WI38 (cell line): ENCODE measurements at regions not wholly inside any gene's neighbourhood (a gene's known extent, or its start where the extent isn't known, plus 50 kb on each side); places are given as distances from the start of the nearest gene placed in this dataset.

Experiments used
- H3K4me3 ChIP-seq: 2 replicates; pipeline ENCODE4 v1.5.1; 2011; ENCODE audit warnings: low read depth, mild to moderate bottlenecking, control low read depth, low read length
- CTCF ChIP-seq: IDR thresholded peaks from 2 replicates; pipeline ENCODE4 v1.5.1; 2012; ENCODE audit warnings: low read depth, mild to moderate bottlenecking, control low read depth, low read length

GRCh38 chr12:90621927-90622326, 333.0 kb downstream of the CCER1 start:
- no peak for TF ChIP-seq CTCF
- no peak overlapping the region for H3K4me3 ChIP-seq

- TF ChIP-seq CTCF, result no peak
- H3K4me3 ChIP-seq, result no peak overlapping the region
Measured at GRCh38 chr12:90619943-90620342, 335.0 kb downstream of the CCER1 start.

GRCh38 chr12:90618586-90618985, 336.4 kb downstream of the CCER1 start:
- no peak overlapping the region for H3K4me3 ChIP-seq
- TF ChIP-seq CTCF, result no peak

GRCh38 chr12:90611891-90612290, 343.1 kb downstream of the CCER1 start:
- no peak overlapping the region for H3K4me3 ChIP-seq
- no peak for TF ChIP-seq CTCF

GRCh38 chr12:90611048-90611447, 343.9 kb downstream of the CCER1 start:
- no peak for TF ChIP-seq CTCF
- no peak overlapping the region for H3K4me3 ChIP-seq

GRCh38 chr12:90593596-90594295, 361.2 kb downstream of the CCER1 start:
- no peak for TF ChIP-seq CTCF
- H3K4me3 ChIP-seq, result no peak overlapping the region

- H3K4me3 ChIP-seq, result no peak overlapping the region
- TF ChIP-seq CTCF, result no peak
Measured at GRCh38 chr12:90589956-90590355, 365.0 kb downstream of the CCER1 start.
